Mammary epithelial cell (primary cell): ENCODE measurements at regions not wholly inside any gene's neighbourhood (a gene's known extent, or its start where the extent isn't known, plus 50 kb on each side); places are given as distances from the start of the nearest gene placed in this dataset.

Source experiments
- EZH2 ChIP-seq: IDR thresholded peaks from 2 replicates; pipeline ENCODE4 v1.6.1; 2012; ENCODE audit warnings: low read length, inconsistent platforms, borderline replicate concordance
- TF ChIP-seq, protein P1 (sequence below), 2 donors: IDR thresholded peaks in 1 of 2; conservative IDR thresholded peaks in 1 of 2; 2 replicates each; pipeline ENCODE4 v1.5.1; 2011 to 2012; ENCODE audit warnings: inconsistent platforms in 2 of 2, low read length in 2 of 2, mild to moderate bottlenecking in 2 of 2, control low read depth in 1 of 2, low read depth in 1 of 2; ENCODE audit not compliant: insufficient read depth in 1 of 2; ENCODE audit errors: extremely low read depth in 1 of 2

- TF ChIP-seq, protein P1, sequence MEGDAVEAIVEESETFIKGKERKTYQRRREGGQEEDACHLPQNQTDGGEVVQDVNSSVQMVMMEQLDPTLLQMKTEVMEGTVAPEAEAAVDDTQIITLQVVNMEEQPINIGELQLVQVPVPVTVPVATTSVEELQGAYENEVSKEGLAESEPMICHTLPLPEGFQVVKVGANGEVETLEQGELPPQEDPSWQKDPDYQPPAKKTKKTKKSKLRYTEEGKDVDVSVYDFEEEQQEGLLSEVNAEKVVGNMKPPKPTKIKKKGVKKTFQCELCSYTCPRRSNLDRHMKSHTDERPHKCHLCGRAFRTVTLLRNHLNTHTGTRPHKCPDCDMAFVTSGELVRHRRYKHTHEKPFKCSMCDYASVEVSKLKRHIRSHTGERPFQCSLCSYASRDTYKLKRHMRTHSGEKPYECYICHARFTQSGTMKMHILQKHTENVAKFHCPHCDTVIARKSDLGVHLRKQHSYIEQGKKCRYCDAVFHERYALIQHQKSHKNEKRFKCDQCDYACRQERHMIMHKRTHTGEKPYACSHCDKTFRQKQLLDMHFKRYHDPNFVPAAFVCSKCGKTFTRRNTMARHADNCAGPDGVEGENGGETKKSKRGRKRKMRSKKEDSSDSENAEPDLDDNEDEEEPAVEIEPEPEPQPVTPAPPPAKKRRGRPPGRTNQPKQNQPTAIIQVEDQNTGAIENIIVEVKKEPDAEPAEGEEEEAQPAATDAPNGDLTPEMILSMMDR (conservative IDR thresholded peaks at IDR 0.05 in 1 of 2, IDR thresholded peaks at IDR 0.05 in 1 of 2; ENCODE audit: extremely low read depth in 1 of 2, insufficient read depth in 1 of 2, low read depth in 1 of 2, low read length in 2 of 2): no peak
- no peak for TF ChIP-seq EZH2
Observed at GRCh38 chr18:56268952-56269351, 369.4 kb downstream of the TXNL1 start.
